Mesothelial cell of epicardium (in vitro differentiated cells): ENCODE measurements at regions not wholly inside any gene's neighbourhood (a gene's known extent, or its start where the extent isn't known, plus 50 kb on each side); places are given as distances from the start of the nearest gene placed in this dataset.

Source experiments
- DNase-seq, 2 experiments: peaks; one replicate each; pipeline ENCODE4 v3.0.0; 2021; ENCODE audit warnings: low spot score in 2 of 2; ENCODE audit not compliant: unreplicated experiment in 2 of 2
- H3K27ac Mint-ChIP-seq: 2 replicates; pipeline ENCODE4 v1.8.0; 2021; ENCODE audit warnings: mixed read lengths
- H3K27me3 Mint-ChIP-seq: 2 replicates; pipeline ENCODE4 v1.8.0; 2021; ENCODE audit warnings: low read depth, mixed read lengths
- H3K36me3 Mint-ChIP-seq: 2 replicates; pipeline ENCODE4 v1.8.0; 2021; ENCODE audit warnings: mixed read lengths
- H3K4me1 Mint-ChIP-seq: 2 replicates; pipeline ENCODE4 v1.8.0; 2021; ENCODE audit warnings: mixed read lengths
- H3K4me3 Mint-ChIP-seq: 2 replicates; pipeline ENCODE4 v1.8.0; 2021; ENCODE audit warnings: mild to moderate bottlenecking, moderate library complexity, mixed read lengths
- H3K9me3 Mint-ChIP-seq: 2 replicates; pipeline ENCODE4 v1.8.0; 2021; ENCODE audit warnings: mixed read lengths
- CTCF ChIP-seq: fragments of 200-600 bp; sonication (generic); IDR thresholded peaks from one replicate; pipeline ENCODE4 v1.5.0; 2021; ENCODE audit warnings: antibody characterized with exemption; ENCODE audit not compliant: unreplicated experiment

GRCh38 chr6:4553387-4553786 is 222.8 kb upstream of the CDYL start:
- Mint-ChIP-seq H3K27ac (no peak overlapping the region), H3K4me1 (no peaks in the 10 kb centered on the region), H3K9me3 (no peaks in the 10 kb centered on the region), H3K27me3 (no peaks in the 10 kb centered on the region), H3K4me3 (no peak overlapping the region), H3K36me3 (no peaks in the 10 kb centered on the region)
- TF ChIP-seq CTCF, result no peak
- DNase-seq, result no peak

- TF ChIP-seq CTCF, result no peak
- Mint-ChIP-seq H3K4me1 (no peaks in the 10 kb centered on the region), H3K27me3 (no peaks in the 10 kb centered on the region), H3K36me3 (no peaks in the 10 kb centered on the region), H3K9me3 (no peaks in the 10 kb centered on the region), H3K4me3 (no peak overlapping the region), H3K27ac (no peak overlapping the region)
- DNase-seq, result no peak
These were observed 226.0 kb upstream of the CDYL start for GRCh38 chr6:4550227-4550597.

GRCh38 chr6:4549556-4550226 is 226.5 kb upstream of the CDYL start:
- H3K4me3 Mint-ChIP-seq, result no peak overlapping the region
- no peaks in the 10 kb centered on the region for H3K9me3 Mint-ChIP-seq
- no peaks in the 10 kb centered on the region for H3K36me3 Mint-ChIP-seq
- H3K4me1 Mint-ChIP-seq, result no peaks in the 10 kb centered on the region
- H3K27ac Mint-ChIP-seq, result no peak overlapping the region
- no peak for TF ChIP-seq CTCF
- H3K27me3 Mint-ChIP-seq, result no peaks in the 10 kb centered on the region
- no peak for DNase-seq

- TF ChIP-seq CTCF, result no peak
- H3K27me3 Mint-ChIP-seq, result no peaks in the 10 kb centered on the region
These were observed 230.3 kb upstream of the CDYL start for GRCh38 chr6:4545893-4546292.

GRCh38 chr6:4543596-4543995 is 232.6 kb upstream of the CDYL start:
- no peak for DNase-seq
- no peak for TF ChIP-seq CTCF
- Mint-ChIP-seq H3K4me1 (peaks cover 2% of the 10 kb centered on the region), H3K27ac (no peak overlapping the region), H3K9me3 (peaks cover 23% of the 10 kb centered on the region), H3K36me3 (no peaks in the 10 kb centered on the region), H3K27me3 (no peaks in the 10 kb centered on the region), H3K4me3 (no peak overlapping the region)

More at GRCh38 chr6:4545893-4546292, 230.3 kb upstream of the CDYL start:
- Mint-ChIP-seq H3K4me3 (no peak overlapping the region), H3K27ac (no peak overlapping the region), H3K9me3 (peaks cover 21% of the 10 kb centered on the region), H3K4me1 (peaks cover 2% of the 10 kb centered on the region), H3K36me3 (no peaks in the 10 kb centered on the region)
- no peak for DNase-seq

- no peak for DNase-seq
- peaks cover 65% of the 10 kb centered on the region for H3K9me3 Mint-ChIP-seq
- H3K27me3 Mint-ChIP-seq, result no peaks in the 10 kb centered on the region
- no peak overlapping the region for H3K27ac Mint-ChIP-seq
- no peaks in the 10 kb centered on the region for H3K4me1 Mint-ChIP-seq
- peaks cover 11% of the 10 kb centered on the region for H3K36me3 Mint-ChIP-seq
- no peak for TF ChIP-seq CTCF
- H3K4me3 Mint-ChIP-seq, result no peak overlapping the region
These were observed 242.6 kb upstream of the CDYL start for GRCh38 chr6:4533576-4533975.
